SK-N-SH treated with all-trans-retinoic acid at 6 μM for 48 hours (cell line): ENCODE measurements at regions not wholly inside any gene's neighbourhood (a gene's known extent, or its start where the extent isn't known, plus 50 kb on each side); places are given as distances from the start of the nearest gene placed in this dataset.
"Not testable (repeated sequence)": the region's sequence is repeated elsewhere in the genome, so short reads cannot be mapped to it uniquely, and the experiment has no call there.

Experiments
- ATAC-seq: fragments of 200-7000 bp; cut with Tn5 transposase; 3 replicates; pipeline ENCODE4 v1.9.1; 2020; ENCODE audit warnings: mild to moderate bottlenecking, moderate library complexity
- ARNTL ChIP-seq: fragments of 450-650 bp; formaldehyde crosslinking; IDR thresholded peaks from 2 replicates; pipeline ENCODE4 v1.5.0; 2020; ENCODE audit warnings: low read depth, mild to moderate bottlenecking, moderate library complexity, borderline replicate concordance
- BACH2 ChIP-seq: fragments of 250-450 bp; sonication (Bioruptor Pico); IDR thresholded peaks from 2 replicates; pipeline ENCODE4 v1.9.0; 2021; ENCODE audit warnings: mild to moderate bottlenecking, borderline replicate concordance
- CREB5 ChIP-seq: fragments of 250-450 bp; sonication (Bioruptor Pico); IDR thresholded peaks from 2 replicates; pipeline ENCODE4 v1.5.1; 2020; ENCODE audit warnings: low read depth, mild to moderate bottlenecking, moderate library complexity
- CSRNP3 ChIP-seq: fragments of 250-450 bp; sonication (Bioruptor Pico); IDR thresholded peaks from 2 replicates; pipeline ENCODE4 v1.5.1; 2021; ENCODE audit warnings: mild to moderate bottlenecking, moderate library complexity
- GLIS3 ChIP-seq: fragments of 250-450 bp; sonication (Bioruptor Pico); IDR thresholded peaks from 2 replicates; pipeline ENCODE4 v1.5.0; 2020; ENCODE audit warnings: mild to moderate bottlenecking, moderate library complexity
- ISL1 ChIP-seq: fragments of 250-450 bp; sonication (Bioruptor Pico); IDR thresholded peaks from 2 replicates; pipeline ENCODE4 v2.1.2; 2022; ENCODE audit warnings: mild to moderate bottlenecking, moderate library complexity
- OSR1 ChIP-seq: fragments of 250-450 bp; sonication (Bioruptor Pico); IDR thresholded peaks from 2 replicates; pipeline ENCODE4 v1.8.0; 2022; ENCODE audit warnings: moderate library complexity, mild to moderate bottlenecking, inconsistent platforms
- PATZ1 ChIP-seq: fragments of 250-450 bp; sonication (Bioruptor Pico); IDR thresholded peaks from 2 replicates; pipeline ENCODE4 v1.8.0; 2020; ENCODE audit warnings: mild to moderate bottlenecking, moderate library complexity, borderline replicate concordance
- POU6F1 ChIP-seq: fragments of 250-450 bp; sonication (Bioruptor Pico); IDR thresholded peaks from 2 replicates; pipeline ENCODE4 v1.8.0; 2021; ENCODE audit warnings: low read depth, mild to moderate bottlenecking, moderate library complexity, borderline replicate concordance
- PPARA ChIP-seq: fragments of 250-450 bp; sonication (Bioruptor Pico); IDR thresholded peaks from 2 replicates; pipeline ENCODE4 v1.5.0; 2020; ENCODE audit warnings: mild to moderate bottlenecking, borderline replicate concordance
- RARB ChIP-seq: fragments of 250-450 bp; sonication (Bioruptor Pico); IDR thresholded peaks from 2 replicates; pipeline ENCODE4 v1.8.0; 2021; ENCODE audit warnings: mild to moderate bottlenecking, moderate library complexity
- SNAI2 ChIP-seq: fragments of 250-450 bp; sonication (Bioruptor Pico); IDR thresholded peaks from 2 replicates; pipeline ENCODE4 v1.5.0; 2020; ENCODE audit warnings: mild to moderate bottlenecking, moderate library complexity
- TOX ChIP-seq: fragments of 250-450 bp; sonication (Bioruptor Pico); IDR thresholded peaks from 2 replicates; pipeline ENCODE4 v1.8.0; 2021; ENCODE audit warnings: mild to moderate bottlenecking, moderate library complexity, borderline replicate concordance
- ZC3H10 ChIP-seq: fragments of 250-450 bp; sonication (Bioruptor Pico); IDR thresholded peaks from 2 replicates; pipeline ENCODE4 v1.5.1; 2021; ENCODE audit warnings: mild to moderate bottlenecking, moderate library complexity
- ZFP3 ChIP-seq: fragments of 250-450 bp; sonication (Bioruptor Pico); IDR thresholded peaks from 2 replicates; pipeline ENCODE4 v1.5.0; 2020; ENCODE audit warnings: mild to moderate bottlenecking, moderate library complexity
- ZFP30 ChIP-seq: fragments of 450-650 bp; formaldehyde crosslinking; IDR thresholded peaks from 2 replicates; pipeline ENCODE4 v1.5.0; 2022; ENCODE audit warnings: mild to moderate bottlenecking, moderate library complexity
- ZNF565 ChIP-seq: fragments of 450-650 bp; formaldehyde crosslinking; conservative IDR thresholded peaks from 2 replicates; pipeline ENCODE4 v1.5.0; 2020; ENCODE audit warnings: low read depth, mild to moderate bottlenecking, moderate library complexity
- ZNF70 ChIP-seq: fragments of 450-650 bp; formaldehyde crosslinking; IDR thresholded peaks from 2 replicates; pipeline ENCODE4 v1.5.0; 2020; ENCODE audit warnings: mild to moderate bottlenecking, moderate library complexity
- ZNF8 ChIP-seq: fragments of 450-650 bp; formaldehyde crosslinking; IDR thresholded peaks from 2 replicates; pipeline ENCODE4 v1.5.0; 2020; ENCODE audit warnings: mild to moderate bottlenecking, moderate library complexity

- TF ChIP-seq CREB5 (CRISPR knock-in tag) (no peak), GLIS3 (no peak), POU6F1 (CRISPR knock-in tag) (no peak)
- no peak for ATAC-seq
Observed at GRCh38 chr3:66838704-66839103, 159.4 kb upstream of the KBTBD8 start.

GRCh38 chr3:66839508-66839907 lies 158.6 kb upstream of the KBTBD8 start:
- no peak for TF ChIP-seq OSR1 (CRISPR knock-in tag)
- no peak for TF ChIP-seq PATZ1 (CRISPR knock-in tag)
- TF ChIP-seq ZNF8 (CRISPR knock-in tag) = no peak
- no peak for TF ChIP-seq BACH2 (CRISPR knock-in tag)
- no peak for TF ChIP-seq SNAI2 (CRISPR knock-in tag)
- TF ChIP-seq RARB (CRISPR knock-in tag) = no peak
- no peak for TF ChIP-seq ZC3H10
- no peak for TF ChIP-seq ARNTL (CRISPR knock-in tag)
- no peak for TF ChIP-seq ZNF70 (CRISPR knock-in tag)
- TF ChIP-seq ZNF565 (CRISPR knock-in tag) = no peak
- TF ChIP-seq PPARA = no peak
- TF ChIP-seq CSRNP3 = no peak
- TF ChIP-seq ZFP30 (CRISPR knock-in tag) = no peak
- no peak for TF ChIP-seq POU6F1 (CRISPR knock-in tag)
- no peak for TF ChIP-seq ISL1 (CRISPR knock-in tag)
- TF ChIP-seq ZFP3 (CRISPR knock-in tag) = no peak
- no peak for TF ChIP-seq TOX (CRISPR knock-in tag)
- no peak for TF ChIP-seq CREB5 (CRISPR knock-in tag)
- no peak for TF ChIP-seq GLIS3
- ATAC-seq = no peak

- not testable (repeated sequence) for ATAC-seq
Observed at GRCh38 chr3:66842761-66843464, 155.2 kb upstream of the KBTBD8 start.
